HK-2 (cell line): ENCODE measurements at regions not wholly inside any gene's neighbourhood (a gene's known extent, or its start where the extent isn't known, plus 50 kb on each side); places are given as distances from the start of the nearest gene placed in this dataset.
A peak's percentile ranks its signal among the peaks of the same experiment; 100 is the strongest.

ENCODE experiments used
- DNase-seq: peaks from one replicate; pipeline ENCODE4 v3.0.0-alpha.2; 2018; ENCODE audit not compliant: unreplicated experiment

DNA sequence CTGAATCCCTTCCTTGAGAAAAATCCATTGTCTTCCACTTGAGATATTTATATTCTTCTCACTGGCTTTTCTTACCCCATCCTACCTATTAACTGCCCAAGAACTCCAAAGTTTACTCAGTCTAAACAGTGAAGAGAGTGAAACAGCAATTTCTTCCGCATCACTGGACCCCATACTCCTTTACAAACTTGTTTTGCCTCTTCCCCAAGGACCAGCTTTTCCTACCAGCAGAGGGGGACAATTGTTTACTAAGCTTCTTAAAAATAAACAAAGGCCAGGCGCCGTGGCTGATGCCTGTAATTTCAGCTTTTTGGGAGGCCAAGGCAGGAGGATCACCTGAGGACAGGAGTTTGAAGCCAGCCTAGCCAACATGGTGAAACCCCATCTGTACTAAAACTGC, 52.0 kb downstream of the LRATD1 start:
- DNase-seq, result no peak

DNA sequence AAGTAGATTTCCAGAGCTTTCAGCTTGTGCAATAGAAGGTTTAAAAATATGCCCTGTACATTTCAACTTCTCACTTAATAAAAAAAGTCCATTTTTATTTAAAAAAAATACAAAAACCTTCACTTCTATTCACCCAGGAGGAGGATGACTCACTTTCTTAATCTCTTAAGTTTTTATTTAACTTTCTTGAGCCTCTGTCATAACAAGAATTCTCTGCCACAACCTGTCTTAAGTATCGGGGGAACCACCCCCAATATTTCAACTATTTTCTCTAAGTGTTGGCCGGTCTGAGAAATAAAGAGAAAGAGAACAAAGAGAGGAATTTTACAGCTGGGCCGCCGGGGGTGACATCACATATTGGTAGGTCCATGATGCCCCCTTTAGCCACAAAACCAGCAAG, 58.4 kb downstream of the LRATD1 start:
- no peak for DNase-seq

DNA sequence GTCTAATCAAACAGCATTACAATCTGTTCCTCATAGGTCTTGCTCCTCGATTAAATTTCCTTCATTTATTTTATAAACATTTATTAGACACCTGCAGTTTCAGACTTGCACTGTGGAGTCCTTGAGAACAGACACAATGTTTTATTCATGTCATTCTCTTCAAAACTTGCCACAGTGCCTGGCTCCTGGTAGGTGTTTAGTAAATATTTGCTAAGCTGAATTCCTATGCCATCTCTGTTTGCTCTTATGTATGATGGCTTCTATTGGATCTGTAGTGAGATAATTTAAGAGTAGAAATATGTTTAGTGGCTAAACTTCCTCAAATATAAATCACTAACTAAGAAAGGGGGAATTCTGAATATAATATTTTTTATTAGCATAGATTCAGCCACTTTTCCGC, 61.4 kb downstream of the LRATD1 start:
- no peak for DNase-seq

DNA sequence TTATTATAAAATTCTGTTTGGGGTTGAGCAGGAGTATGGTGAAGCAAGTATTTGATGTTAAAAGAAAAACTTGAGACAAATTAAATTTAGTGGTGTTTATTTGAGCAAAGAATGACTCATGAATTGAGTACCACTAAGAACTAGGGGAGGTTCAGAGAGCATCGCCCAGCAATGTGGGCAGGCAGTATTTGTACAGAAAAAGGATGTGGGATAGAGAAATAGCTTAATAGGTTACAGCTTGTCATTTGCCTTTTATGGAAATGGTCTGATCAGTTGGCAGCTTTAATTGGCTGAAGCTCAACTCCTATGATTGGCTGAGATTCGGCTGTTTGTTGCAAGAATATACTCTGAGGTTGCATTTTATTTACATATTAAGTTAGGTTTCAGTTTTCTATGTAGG, 68.2 kb downstream of the LRATD1 start:
- no peak for DNase-seq

DNA sequence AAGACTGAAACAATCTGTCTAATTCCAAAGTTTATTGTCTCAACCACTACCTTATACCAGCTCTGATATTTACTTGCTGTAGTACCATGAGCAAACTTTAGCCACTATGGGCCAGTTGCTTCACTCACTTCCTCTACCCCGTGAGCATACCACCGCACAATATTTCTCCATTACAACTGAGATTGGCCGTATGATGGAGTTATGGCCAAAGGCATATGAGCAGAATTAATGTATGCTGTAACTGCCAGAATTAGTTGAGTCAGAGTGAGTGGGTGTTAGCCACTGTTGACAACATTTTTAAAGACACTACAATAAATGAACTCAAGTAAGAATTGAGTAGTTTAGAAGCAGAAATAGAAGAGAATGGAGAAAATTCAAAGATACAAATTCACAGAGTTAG, 69.7 kb downstream of the LRATD1 start:
- DNase-seq, result no peak

DNA sequence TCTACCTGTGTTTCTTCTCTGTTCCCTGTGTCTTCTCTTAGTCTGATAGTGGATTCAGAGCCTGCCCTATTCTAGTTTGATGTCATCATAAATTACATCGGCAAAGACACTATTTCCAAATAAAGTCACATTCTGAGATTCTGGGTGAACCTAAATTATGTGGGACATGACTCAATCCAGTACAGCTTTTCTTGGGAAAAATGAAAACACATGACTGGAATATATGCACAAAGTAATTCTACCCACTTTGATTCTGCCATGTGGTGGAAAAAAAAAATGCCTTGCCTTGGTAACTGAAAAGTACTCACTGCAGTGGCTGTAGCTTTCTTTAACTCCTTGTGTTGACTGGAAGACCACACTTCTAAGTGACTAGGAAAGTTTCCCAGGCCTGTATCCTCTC, 73.7 kb downstream of the LRATD1 start:
- DNase-seq, result no peak

DNA sequence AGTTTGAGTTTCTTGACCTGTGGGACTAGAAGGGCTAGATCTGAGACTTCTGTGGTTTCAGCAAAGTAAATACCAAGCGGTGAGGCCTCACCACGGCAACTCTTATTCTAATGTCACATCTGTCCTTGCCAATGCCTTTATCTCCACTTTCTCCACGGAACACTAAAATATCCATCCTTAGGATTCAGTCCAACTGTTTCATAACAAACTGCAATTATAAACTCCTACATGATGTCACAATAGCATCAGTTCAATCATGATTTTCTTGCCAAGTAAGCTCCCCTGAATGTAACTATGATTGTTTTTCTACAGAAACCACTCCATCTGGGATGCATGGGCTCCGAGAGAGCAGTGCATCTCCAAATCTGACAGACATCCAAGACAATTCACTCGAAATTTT, 79.6 kb downstream of the LRATD1 start:
- DNase-seq, result no peak

DNA sequence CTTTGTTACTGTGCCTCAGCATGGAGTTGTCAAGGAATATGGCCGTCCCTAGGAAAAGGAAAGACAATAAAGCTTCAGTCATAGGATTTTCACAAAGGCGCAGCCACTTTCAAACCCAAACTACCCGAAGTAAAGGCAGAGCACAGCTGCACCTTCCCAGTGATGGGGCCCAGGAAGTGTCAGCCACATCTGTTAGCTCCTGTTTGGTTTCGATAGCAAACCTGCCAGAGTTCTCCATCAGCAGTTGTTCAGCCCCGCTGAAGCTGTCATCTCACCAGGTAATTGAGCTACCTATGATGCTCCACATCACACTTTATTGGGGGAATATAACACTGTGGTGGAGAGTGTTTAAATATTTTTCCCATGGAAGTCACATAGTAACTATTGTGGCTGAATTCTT, 80.7 kb downstream of the LRATD1 start:
- DNase-seq, result no peak

DNA sequence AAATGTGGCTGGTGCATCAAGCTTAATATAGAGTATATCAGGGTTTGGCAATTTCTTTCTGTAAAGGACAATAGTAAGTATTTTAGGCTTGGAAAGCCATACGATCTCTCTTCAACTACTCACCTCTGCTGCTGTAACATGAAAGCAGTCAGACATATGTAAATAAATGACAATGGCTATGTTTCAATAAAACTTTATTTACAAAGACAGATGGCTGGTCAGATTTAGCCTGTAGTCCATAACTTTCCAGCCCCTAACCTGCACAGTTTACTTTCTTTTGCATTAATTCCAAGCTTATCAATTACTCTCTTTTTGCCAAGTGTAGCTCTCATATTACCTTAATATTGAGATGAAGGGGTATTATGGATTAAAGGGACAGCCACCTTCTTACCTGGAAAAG, 83.1 kb downstream of the LRATD1 start:
- DNase-seq, result no peak

DNA sequence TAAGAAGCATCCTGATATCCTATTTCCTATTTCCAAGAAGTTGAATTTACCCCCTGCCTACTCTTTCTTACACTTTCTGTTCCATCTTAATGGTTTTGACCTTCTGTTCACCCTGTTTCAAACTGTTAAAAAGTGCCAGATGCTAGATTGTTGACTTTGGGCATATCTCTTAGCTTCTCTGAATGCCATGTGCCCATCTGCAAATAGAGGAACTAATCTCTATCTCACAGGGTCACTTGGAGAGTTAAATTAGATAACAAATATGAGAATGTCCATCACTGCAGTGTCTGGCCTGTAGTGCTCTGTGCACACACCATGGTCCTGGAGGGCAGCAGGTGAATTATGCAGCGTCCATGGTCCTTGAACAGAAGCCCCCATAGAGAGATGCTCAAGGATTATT, 83.8 kb downstream of the LRATD1 start:
- DNase-seq, result no peak

DNA sequence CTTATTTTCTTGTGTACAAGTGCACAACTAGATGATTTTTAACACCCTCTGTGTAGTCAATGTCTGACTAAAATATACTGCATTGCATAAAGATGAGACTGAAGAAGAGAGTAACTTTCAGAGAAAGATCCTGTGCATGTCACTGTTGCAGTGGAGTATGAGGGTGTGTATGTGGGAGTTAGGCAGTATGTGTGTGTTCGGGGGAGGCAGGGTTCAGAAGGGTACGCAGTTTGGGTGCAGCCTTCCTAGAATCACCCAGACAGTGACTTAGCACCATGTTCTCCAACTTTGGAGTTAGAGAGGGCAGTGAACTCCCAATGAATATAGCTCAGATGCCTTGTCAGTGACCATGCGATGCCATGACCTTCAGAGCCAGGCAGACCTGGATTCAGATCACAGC, 84.6 kb downstream of the LRATD1 start:
- DNase-seq, result no peak

DNA sequence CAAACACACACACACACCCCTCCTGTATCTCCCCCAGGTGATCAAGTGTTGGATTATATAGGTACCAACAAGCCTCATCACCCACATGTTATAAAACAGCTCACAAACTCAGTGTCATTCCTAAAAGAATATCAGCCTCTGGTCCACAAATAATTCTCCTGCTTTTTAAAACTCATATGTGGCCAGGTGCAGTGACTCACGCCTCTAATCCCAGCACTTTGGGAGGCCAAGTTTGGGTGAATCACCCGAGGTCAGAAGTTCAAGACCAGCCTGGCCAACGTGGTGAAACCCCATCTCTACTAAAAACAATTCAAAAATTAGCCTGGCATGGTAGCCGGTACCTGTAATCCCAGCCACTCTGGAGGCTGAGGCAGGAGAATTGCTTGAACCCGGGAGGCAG, 87.8 kb downstream of the LRATD1 start:
- peak; percentile 2 for DNase-seq

DNA sequence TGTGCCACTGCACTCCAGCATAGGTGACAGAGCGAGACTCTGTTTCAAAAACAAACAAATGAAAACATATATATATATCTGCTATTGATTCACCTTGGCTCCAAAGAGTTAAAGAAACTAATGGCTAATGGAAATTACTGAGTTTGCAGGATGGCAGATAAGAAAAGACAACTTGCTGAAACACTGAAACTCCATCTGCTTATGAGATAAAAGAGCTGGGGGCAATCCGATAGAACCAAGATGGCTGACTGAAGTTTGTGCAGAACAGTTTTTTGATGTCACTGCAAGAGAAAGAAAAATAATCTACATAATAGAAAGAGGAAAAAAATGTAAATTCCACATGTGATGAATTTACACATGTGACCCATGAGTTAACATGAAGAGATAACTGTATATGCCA, 88.2 kb downstream of the LRATD1 start:
- no peak for DNase-seq

DNA sequence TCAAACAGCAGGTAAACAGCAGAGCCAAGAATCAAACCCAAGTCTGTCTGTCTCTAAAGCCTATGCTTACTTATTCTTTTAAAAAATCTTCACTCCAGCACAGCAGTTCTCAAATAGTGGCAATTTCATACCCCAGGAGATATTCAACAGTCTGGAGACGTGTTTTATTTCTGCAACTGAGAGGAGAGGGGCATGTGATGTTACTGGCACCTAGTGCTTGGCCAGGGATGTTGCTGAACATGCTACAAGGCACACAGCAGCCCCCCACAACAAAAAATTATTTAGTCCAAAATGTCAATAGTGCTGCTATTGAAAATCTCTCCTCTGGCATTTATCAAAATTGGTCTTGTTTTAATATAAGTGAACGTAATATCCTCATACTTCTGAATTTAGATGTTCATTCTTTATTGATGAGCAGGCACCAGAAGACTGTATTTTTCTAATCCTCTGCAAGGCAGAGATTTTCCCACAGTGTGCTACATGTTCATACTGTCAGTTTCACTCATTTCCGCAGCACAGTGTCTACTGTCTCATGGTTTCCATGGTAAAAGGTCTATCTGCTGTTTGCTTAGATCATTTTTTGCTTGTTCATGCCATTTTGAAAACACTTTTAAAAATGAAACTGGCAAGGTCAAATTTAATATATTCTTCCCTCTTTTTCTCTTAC, 90.5 kb downstream of the LRATD1 start:
- no peak for DNase-seq

DNA sequence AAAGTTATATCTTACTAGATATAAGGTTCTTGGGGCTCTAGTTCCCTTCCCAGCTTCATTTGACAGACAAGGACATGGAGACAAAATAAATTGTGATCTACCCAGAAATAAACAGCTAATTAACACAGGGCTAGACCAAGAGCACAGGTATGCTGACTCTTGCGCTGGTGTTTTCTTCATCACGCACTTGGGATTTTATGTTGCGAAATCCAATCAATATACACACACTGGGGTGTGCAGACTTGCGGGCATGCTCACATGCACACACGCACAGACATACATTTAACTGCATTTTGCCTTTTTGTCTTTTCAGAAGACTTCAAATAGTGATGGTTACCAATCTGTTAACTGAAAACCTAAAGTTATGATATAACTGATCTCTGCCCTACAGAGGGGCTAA, 91.2 kb downstream of the LRATD1 start:
- DNase-seq, result no peak

DNA sequence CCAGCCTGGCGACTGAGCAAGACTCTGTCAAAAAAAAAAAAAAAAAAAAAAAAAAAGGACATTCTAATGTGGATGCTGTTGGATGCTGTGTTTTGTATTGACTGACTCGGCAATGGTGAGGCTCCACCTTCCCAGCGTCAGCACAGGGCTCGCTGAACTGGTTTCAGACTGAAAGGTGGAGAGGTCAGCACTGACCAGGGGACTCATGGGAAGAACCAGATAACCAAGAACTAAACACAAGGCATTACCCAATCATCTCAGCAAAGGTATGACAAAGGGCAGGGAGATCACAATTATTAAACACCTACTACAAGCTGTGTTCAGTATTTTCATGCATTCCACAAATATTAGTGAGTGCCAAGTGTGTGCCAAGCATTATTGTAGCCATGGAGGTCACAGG, 103.2 kb downstream of the LRATD1 start:
- no peak for DNase-seq

DNA sequence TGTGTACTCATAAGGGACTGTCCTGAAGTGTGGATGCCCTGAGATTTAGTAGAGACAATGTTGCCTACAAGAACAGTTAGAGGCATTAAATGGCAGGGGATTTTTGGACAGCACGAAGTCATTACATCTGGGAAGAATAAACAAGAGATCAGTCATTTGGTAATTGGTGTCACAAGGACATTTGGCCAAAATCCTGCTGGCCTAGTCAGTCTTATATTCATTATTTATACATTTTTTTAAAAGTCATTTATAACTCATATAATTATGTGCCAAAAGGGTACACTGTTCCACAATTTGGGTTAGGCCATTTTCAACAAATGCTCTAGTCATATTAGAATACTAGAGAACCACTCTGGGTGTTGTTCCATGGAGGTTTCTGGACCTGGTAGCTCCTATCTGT, 104.7 kb downstream of the LRATD1 start:
- DNase-seq, result no peak

DNA sequence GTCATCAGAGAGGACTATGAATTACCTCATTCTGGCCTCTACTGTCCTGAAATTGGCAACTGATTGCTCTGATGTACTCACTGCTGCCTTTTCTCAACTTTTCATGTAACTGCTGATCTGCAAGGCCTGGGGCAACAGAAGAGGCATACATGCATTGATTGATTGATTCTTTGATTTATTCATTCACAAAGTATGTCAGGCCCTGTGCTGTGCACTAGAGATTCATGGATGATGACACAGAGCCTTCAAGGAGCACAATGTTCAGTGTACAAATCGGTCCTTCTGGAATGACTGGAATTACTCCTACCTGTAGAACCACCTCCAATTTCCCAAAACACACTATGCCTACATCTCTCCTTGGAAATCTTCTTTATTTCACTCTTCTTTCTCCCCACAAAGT, 111.3 kb downstream of the LRATD1 start:
- DNase-seq, result no peak

DNA sequence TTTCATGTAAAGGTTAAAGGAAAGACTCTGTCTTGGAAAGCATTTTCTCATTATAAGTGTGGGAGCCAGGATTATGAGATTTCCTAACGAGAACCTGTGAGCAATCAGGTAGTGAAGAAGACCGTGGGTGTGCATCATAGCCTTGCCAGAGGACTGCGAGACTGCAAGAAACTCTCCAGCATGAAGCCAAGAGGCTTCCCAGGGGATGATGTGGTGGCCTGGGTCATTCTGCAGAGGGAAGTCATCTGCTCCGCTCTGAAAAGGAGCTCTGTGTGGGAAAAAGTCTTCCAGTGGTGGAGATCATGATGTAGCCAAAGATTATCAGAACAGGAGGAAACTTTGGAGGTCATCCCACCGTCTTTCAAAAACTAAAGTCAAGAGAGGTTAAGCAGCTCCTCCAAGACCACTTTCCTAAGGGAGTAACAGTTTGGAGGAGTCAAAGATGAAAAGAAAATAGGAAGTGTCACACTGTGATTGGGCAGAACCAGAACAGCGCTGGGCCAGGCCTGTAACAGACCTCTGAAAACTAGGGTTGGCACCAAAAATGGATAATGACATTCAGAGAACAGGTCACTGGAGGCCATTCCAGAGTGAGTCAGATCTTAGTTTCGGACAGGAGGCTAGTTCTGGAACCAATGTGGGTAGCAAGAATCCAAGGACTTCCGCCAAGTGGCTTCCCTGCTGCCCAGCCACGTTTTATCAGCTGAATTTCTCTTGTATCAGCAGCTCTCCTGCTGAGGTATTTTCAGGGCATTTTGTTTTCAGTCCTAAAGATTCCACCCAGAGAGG, 113.0 kb downstream of the LRATD1 start:
- no peak for DNase-seq

DNA sequence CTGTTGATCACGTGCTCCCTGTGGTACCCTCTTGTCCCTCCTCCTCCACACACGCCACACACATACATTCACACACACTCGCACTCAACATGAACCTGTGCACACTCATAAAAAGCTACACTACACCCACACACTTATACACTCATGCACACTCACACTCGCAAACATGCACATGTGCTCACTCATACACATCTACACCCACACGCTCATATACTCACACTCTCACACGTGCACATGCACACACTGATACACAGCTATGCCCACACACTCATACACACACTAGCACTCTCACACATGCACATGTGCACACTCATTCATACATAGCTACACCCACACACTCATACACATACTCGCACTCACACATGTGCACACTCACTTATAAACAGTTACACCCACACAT, 113.6 kb downstream of the LRATD1 start:
- no peak for DNase-seq

DNA sequence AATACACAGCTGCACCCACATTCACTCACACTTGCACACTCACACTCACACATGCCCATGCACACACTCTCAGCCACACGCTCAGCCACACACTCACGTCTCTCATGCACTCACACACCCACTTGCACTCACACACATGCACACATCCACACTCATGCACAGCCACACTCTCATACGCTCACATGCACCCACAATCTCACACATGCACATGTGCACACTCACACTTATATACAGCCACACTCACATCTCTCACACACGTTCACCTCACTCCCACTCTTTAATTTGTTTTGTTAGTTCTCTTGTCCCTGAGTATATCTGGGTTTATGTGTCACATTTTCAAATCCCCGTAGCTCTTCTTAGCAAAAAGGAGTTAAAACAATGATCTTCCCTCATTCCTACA, 114.9 kb downstream of the LRATD1 start:
- no peak for DNase-seq

DNA sequence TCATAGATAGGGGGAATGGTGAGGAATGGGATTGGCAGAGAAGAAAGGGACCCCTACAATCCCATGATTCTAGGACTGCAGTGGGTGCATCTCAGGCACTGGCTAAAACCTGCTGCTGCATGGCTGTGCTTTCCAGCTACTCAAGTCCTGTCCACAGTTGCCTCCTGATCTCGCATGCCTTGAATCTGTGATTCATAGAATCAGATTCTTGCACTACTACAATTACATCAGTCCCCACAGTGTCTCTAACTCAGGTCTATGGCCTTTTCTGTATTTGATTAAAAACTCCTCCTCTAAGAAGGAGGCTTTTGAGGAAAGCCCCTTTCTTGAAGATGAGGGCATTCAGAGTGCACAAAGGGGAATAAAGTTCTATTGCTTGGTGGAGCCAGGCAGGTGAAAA, 117.4 kb downstream of the LRATD1 start:
- no peak for DNase-seq

DNA sequence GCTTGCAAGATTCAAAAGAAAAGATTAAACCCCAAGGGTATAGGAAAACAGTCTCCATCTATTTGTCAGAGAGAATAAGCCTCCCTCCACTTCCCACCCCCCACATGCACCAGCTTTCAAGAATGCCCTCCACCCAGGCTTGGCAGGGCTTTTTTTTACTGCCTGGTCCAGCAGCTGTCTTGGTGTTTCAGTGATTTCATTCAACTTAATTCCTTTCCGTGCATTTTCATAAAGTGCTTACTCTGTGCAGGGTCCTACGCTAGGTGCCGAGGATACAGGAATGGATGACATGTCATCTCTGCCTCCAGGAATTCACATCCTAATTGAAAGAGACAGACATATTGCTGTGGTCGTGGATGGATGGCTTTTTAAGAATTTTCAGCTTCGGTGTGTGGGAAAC, 117.9 kb downstream of the LRATD1 start:
- no peak for DNase-seq

DNA sequence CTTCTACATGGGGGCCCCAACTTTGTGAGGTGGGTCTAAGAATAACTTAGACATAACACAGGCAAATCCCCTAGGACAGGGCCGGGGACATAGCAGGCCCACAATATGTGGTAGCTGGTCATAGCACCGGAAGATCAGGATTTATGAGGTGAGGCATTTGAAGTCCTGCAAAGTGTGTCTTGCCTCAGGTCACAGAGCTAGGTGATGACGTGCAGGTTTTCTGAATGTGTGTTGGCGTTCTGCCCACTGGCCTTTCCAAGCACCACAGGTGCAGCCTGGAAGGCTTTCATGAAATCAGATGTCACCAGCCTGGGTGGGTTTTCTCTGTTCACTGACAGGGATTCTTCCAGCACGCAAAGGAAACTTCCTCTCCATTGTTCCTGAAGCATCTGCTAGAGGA, 119.1 kb downstream of the LRATD1 start:
- no peak for DNase-seq
